Muscle layer of colon (tissue), 2 donors: ENCODE measurements at regions not wholly inside any gene's neighbourhood (a gene's known extent, or its start where the extent isn't known, plus 50 kb on each side); places are given as distances from the start of the nearest gene placed in this dataset.
"Not testable (repeated sequence)": the region's sequence is repeated elsewhere in the genome, so short reads cannot be mapped to it uniquely, and the experiment has no call there.

Experiments used
- H3K27ac ChIP-seq: one replicate; pipeline ENCODE4 v1.7.0; 2013; ENCODE audit warnings: low read depth, mild to moderate bottlenecking, low read length, moderate library complexity
- H3K27me3 ChIP-seq, 2 donors: one replicate each; pipeline ENCODE4 v1.7.0; 2013; ENCODE audit warnings: low read length in 2 of 2, mild to moderate bottlenecking in 2 of 2; ENCODE audit not compliant: insufficient read depth in 2 of 2, control insufficient read depth in 1 of 2
- H3K36me3 ChIP-seq: one replicate; pipeline ENCODE4 v1.7.0; 2013; ENCODE audit warnings: mild to moderate bottlenecking, low read length; ENCODE audit not compliant: insufficient read depth
- H3K4me1 ChIP-seq: one replicate; pipeline ENCODE4 v1.7.0; 2013; ENCODE audit warnings: mild to moderate bottlenecking, low read length; ENCODE audit not compliant: insufficient read depth
- H3K4me3 ChIP-seq, 2 donors: one replicate each; pipeline ENCODE4 v1.7.0; 2013; ENCODE audit warnings: low read length in 2 of 2, low read depth in 1 of 2, mild to moderate bottlenecking in 1 of 2, moderate library complexity in 1 of 2
- H3K9ac ChIP-seq: one replicate; pipeline ENCODE4 v1.7.0; 2013; ENCODE audit warnings: low read length
- H3K9me3 ChIP-seq: one replicate; pipeline ENCODE4 v1.7.0; 2013; ENCODE audit warnings: mild to moderate bottlenecking, low read length
- donor health status: abdominal sarcoma.
- donor health status: Adenocarcinoma of cecum.

- H3K9ac ChIP-seq: no peak overlapping the region
- H3K36me3 ChIP-seq: no peaks in the 10 kb centered on the region
- H3K27ac ChIP-seq: no peak overlapping the region
- H3K4me1 ChIP-seq: peaks cover 11% of the 10 kb centered on the region
- no peaks in the 10 kb centered on the region for H3K27me3 ChIP-seq
- no peak overlapping the region for H3K4me3 ChIP-seq
- no peaks in the 10 kb centered on the region for H3K9me3 ChIP-seq
These were observed 150.9 kb upstream of the POU3F1 start for GRCh38 chr1:38197312-38198061.

GRCh38 chr1:38194472-38194871, 147.9 kb upstream of the POU3F1 start:
- no peaks in the 10 kb centered on the region for H3K27me3 ChIP-seq
- H3K4me1 ChIP-seq: peaks cover 11% of the 10 kb centered on the region
- H3K4me3 ChIP-seq: no peak overlapping the region
- no peak overlapping the region for H3K27ac ChIP-seq
- no peak overlapping the region for H3K9ac ChIP-seq
- H3K36me3 ChIP-seq: no peaks in the 10 kb centered on the region
- no peaks in the 10 kb centered on the region for H3K9me3 ChIP-seq

- H3K4me3 ChIP-seq: no peak overlapping the region
- H3K27me3 ChIP-seq: no peaks in the 10 kb centered on the region
- no peaks in the 10 kb centered on the region for H3K9me3 ChIP-seq
- H3K36me3 ChIP-seq: no peaks in the 10 kb centered on the region
- no peak overlapping the region for H3K9ac ChIP-seq
- peaks cover 8% of the 10 kb centered on the region for H3K4me1 ChIP-seq
- H3K27ac ChIP-seq: no peak overlapping the region
These were observed 146.4 kb upstream of the POU3F1 start for GRCh38 chr1:38193040-38193439.

- Histone ChIP-seq H3K27ac (no peak overlapping the region), H3K4me3 (no peak overlapping the region), H3K9ac (no peak overlapping the region), H3K9me3 (no peaks in the 10 kb centered on the region), H3K27me3 (no peaks in the 10 kb centered on the region), H3K4me1 (no peaks in the 10 kb centered on the region), H3K36me3 (no peaks in the 10 kb centered on the region)
These were observed 144.9 kb upstream of the POU3F1 start for GRCh38 chr1:38191461-38191860.

- Histone ChIP-seq H3K27me3 (no peaks in the 10 kb centered on the region), H3K9ac (no peak overlapping the region), H3K27ac (no peak overlapping the region), H3K4me1 (no peaks in the 10 kb centered on the region), H3K4me3 (no peak overlapping the region), H3K36me3 (no peaks in the 10 kb centered on the region), H3K9me3 (no peaks in the 10 kb centered on the region)
These were observed 144.4 kb upstream of the POU3F1 start for GRCh38 chr1:38190983-38191382.

- H3K9me3 ChIP-seq: no peaks in the 10 kb centered on the region
- no peak overlapping the region for H3K27ac ChIP-seq
- no peak overlapping the region for H3K4me3 ChIP-seq
- no peak overlapping the region for H3K9ac ChIP-seq
- H3K27me3 ChIP-seq: no peaks in the 10 kb centered on the region
- H3K36me3 ChIP-seq: no peaks in the 10 kb centered on the region
- no peaks in the 10 kb centered on the region for H3K4me1 ChIP-seq
These were observed 141.0 kb upstream of the POU3F1 start for GRCh38 chr1:38187552-38187951.

- no peak overlapping the region for H3K9ac ChIP-seq
- no peaks in the 10 kb centered on the region for H3K4me1 ChIP-seq
- H3K9me3 ChIP-seq: no peaks in the 10 kb centered on the region
- H3K27ac ChIP-seq: no peak overlapping the region
- no peaks in the 10 kb centered on the region for H3K27me3 ChIP-seq
- no peak overlapping the region for H3K4me3 ChIP-seq
- no peaks in the 10 kb centered on the region for H3K36me3 ChIP-seq
These were observed 140.0 kb upstream of the POU3F1 start for GRCh38 chr1:38186566-38186965.

- no peak overlapping the region for H3K4me3 ChIP-seq
- no peak overlapping the region for H3K27ac ChIP-seq
These were observed 139.3 kb upstream of the POU3F1 start for GRCh38 chr1:38185913-38186312.

GRCh38 chr1:38183747-38184146, 137.2 kb upstream of the POU3F1 start:
- H3K4me3 ChIP-seq: no peak overlapping the region
- no peaks in the 10 kb centered on the region for H3K36me3 ChIP-seq
- H3K9ac ChIP-seq: no peak overlapping the region
- H3K4me1 ChIP-seq: no peaks in the 10 kb centered on the region
- H3K27me3 ChIP-seq: no peaks in the 10 kb centered on the region
- H3K27ac ChIP-seq: no peak overlapping the region
- no peaks in the 10 kb centered on the region for H3K9me3 ChIP-seq

More at GRCh38 chr1:38185913-38186312, 139.3 kb upstream of the POU3F1 start:
- Histone ChIP-seq H3K4me1 (no peaks in the 10 kb centered on the region), H3K36me3 (no peaks in the 10 kb centered on the region), H3K9me3 (no peaks in the 10 kb centered on the region), H3K9ac (no peak overlapping the region), H3K27me3 (no peaks in the 10 kb centered on the region)

- Histone ChIP-seq H3K27me3 (no peaks in the 10 kb centered on the region), H3K9me3 (no peaks in the 10 kb centered on the region), H3K4me3 (no peak overlapping the region), H3K4me1 (no peaks in the 10 kb centered on the region), H3K9ac (no peak overlapping the region), H3K36me3 (no peaks in the 10 kb centered on the region), H3K27ac (no peak overlapping the region)
These were observed 136.5 kb upstream of the POU3F1 start for GRCh38 chr1:38183096-38183495.

GRCh38 chr1:38180388-38180787, 133.8 kb upstream of the POU3F1 start:
- not testable (repeated sequence) for H3K4me3 ChIP-seq, H3K36me3 ChIP-seq, H3K9ac ChIP-seq, H3K27me3 ChIP-seq, H3K4me1 ChIP-seq, H3K9me3 ChIP-seq, H3K27ac ChIP-seq

- no peaks in the 10 kb centered on the region for H3K36me3 ChIP-seq
- H3K9ac ChIP-seq: no peak overlapping the region
- no peak overlapping the region for H3K4me3 ChIP-seq
- no peak overlapping the region for H3K27ac ChIP-seq
- H3K4me1 ChIP-seq: no peaks in the 10 kb centered on the region
- no peaks in the 10 kb centered on the region for H3K27me3 ChIP-seq
- no peaks in the 10 kb centered on the region for H3K9me3 ChIP-seq
These were observed 132.9 kb upstream of the POU3F1 start for GRCh38 chr1:38179483-38179882.
